CD4-positive, CD25-positive, alpha-beta regulatory T cell (primary cell): ENCODE measurements at regions not wholly inside any gene's neighbourhood (a gene's known extent, or its start where the extent isn't known, plus 50 kb on each side); places are given as distances from the start of the nearest gene placed in this dataset.

Experiments
- ATAC-seq, 2 donors: fragments of 150-1000 bp; cut with Tn5 transposase; one replicate each; pipeline ENCODE4 v1.10.0; 2021; ENCODE audit warnings: low read depth in 2 of 2, moderate number of reproducible peaks in 2 of 2, moderate library complexity in 1 of 2
- DNase-seq, 3 donors: peaks; one replicate each; pipeline versions ENCODE4 v3.0.0 to v3.0.0-alpha.2; 2012 to 2022; ENCODE audit warnings: mixed read lengths in 1 of 3
- H3K27ac ChIP-seq: one replicate; pipeline ENCODE4 v1.7.0; 2013; ENCODE audit warnings: mild to moderate bottlenecking, low read length; ENCODE audit not compliant: insufficient read depth, poor library complexity, severe bottlenecking
- H3K27me3 ChIP-seq: one replicate; pipeline ENCODE4 v1.7.0; 2013; ENCODE audit warnings: low read length; ENCODE audit not compliant: control insufficient read depth, insufficient read depth
- H3K36me3 ChIP-seq: one replicate; pipeline ENCODE4 v1.7.0; 2013; ENCODE audit warnings: mild to moderate bottlenecking, low read length, moderate library complexity; ENCODE audit not compliant: control insufficient read depth, insufficient read depth
- H3K4me1 ChIP-seq: 2 replicates; pipeline ENCODE4 v1.7.0; 2013; ENCODE audit warnings: mild to moderate bottlenecking, low read length; ENCODE audit not compliant: insufficient read depth, control insufficient read depth, poor library complexity, severe bottlenecking
- H3K4me3 ChIP-seq: one replicate; pipeline ENCODE4 v1.7.0; 2013; ENCODE audit warnings: low read depth, mild to moderate bottlenecking, low read length, moderate library complexity
- H3K9me3 ChIP-seq, 2 experiments: 1 replicate in 1 of 2; 2 replicates in 1 of 2; pipeline ENCODE4 v1.7.0; 2013; ENCODE audit warnings: low read length in 2 of 2, mild to moderate bottlenecking in 1 of 2, moderate library complexity in 1 of 2; ENCODE audit not compliant: control insufficient read depth in 2 of 2
- H3K27ac Mint-ChIP-seq, 3 donors: one replicate each; pipeline ENCODE4 v1.8.0; 2020 to 2022; ENCODE audit warnings: mild to moderate bottlenecking in 3 of 3, mixed read lengths in 3 of 3, moderate library complexity in 2 of 3
- H3K27me3 Mint-ChIP-seq: one replicate; pipeline ENCODE4 v1.8.0; 2022; ENCODE audit warnings: mild to moderate bottlenecking, mixed read lengths
- H3K36me3 Mint-ChIP-seq: one replicate; pipeline ENCODE4 v1.8.0; 2020; ENCODE audit warnings: mixed read lengths
- H3K4me1 Mint-ChIP-seq, 4 donors: one replicate each; pipeline ENCODE4 v1.8.0; 2020 to 2022; ENCODE audit warnings: mixed read lengths in 4 of 4, mild to moderate bottlenecking in 1 of 4
- H3K4me3 Mint-ChIP-seq, 4 donors: one replicate each; pipeline ENCODE4 v1.8.0; 2020 to 2022; ENCODE audit warnings: mild to moderate bottlenecking in 4 of 4, mixed read lengths in 4 of 4, moderate library complexity in 3 of 4
- H3K9me3 Mint-ChIP-seq, 7 donors: one replicate each; pipeline ENCODE4 v1.8.0; 2020 to 2022; ENCODE audit warnings: mixed read lengths in 7 of 7, mild to moderate bottlenecking in 3 of 7, moderate library complexity in 2 of 7

- DNase-seq (peak in 1 of 3 donors; percentile 3), ATAC-seq (no peak)
- Mint-ChIP-seq H3K27ac (peak overlapping the region in 1 of 3 donors; percentile 63), H3K9me3 (peaks cover 0 to 3% (median 0%) of the 10 kb centered on the region in 7 donors), H3K4me3 (peak overlapping the region in 1 of 4 donors; percentile 40), H3K36me3 (no peaks in the 10 kb centered on the region), H3K4me1 (peaks cover 0 to 19% (median 5%) of the 10 kb centered on the region in 4 donors), H3K27me3 (no peaks in the 10 kb centered on the region)
- no peak overlapping the region for H3K4me3 ChIP-seq
- H3K27ac ChIP-seq = no peak overlapping the region
- H3K9me3 ChIP-seq = no peaks in the 10 kb centered on the region
- no peaks in the 10 kb centered on the region for H3K36me3 ChIP-seq
- no peaks in the 10 kb centered on the region for H3K4me1 ChIP-seq
- no peaks in the 10 kb centered on the region for H3K27me3 ChIP-seq
These were observed 51.3 kb upstream of the FREM1 start for GRCh38 chr9:14961372-14962068.

- no peak overlapping the region for H3K4me3 ChIP-seq
- ATAC-seq (no peak), DNase-seq (no peak)
- Mint-ChIP-seq H3K27ac (no peak overlapping the region), H3K36me3 (no peaks in the 10 kb centered on the region), H3K4me3 (no peak overlapping the region), H3K4me1 (peaks cover 0 to 19% (median 5%) of the 10 kb centered on the region in 4 donors), H3K27me3 (no peaks in the 10 kb centered on the region), H3K9me3 (peaks cover 0 to 3% (median 0%) of the 10 kb centered on the region in 7 donors)
- H3K9me3 ChIP-seq = no peaks in the 10 kb centered on the region
- no peaks in the 10 kb centered on the region for H3K27me3 ChIP-seq
- H3K36me3 ChIP-seq = no peaks in the 10 kb centered on the region
- H3K27ac ChIP-seq = no peak overlapping the region
- no peaks in the 10 kb centered on the region for H3K4me1 ChIP-seq
These were observed 50.7 kb upstream of the FREM1 start for GRCh38 chr9:14960881-14961280.
